Thyroid gland (tissue), 4 donors: ENCODE measurements at regions not wholly inside any gene's neighbourhood (a gene's known extent, or its start where the extent isn't known, plus 50 kb on each side); places are given as distances from the start of the nearest gene placed in this dataset. TPM values are rescaled to one million over a fixed set of nuclear protein-coding genes. Genes with fewer than 3 reads are reported as not detected.

Source experiments
- DNase-seq, 2 donors: peaks; one replicate each; pipeline ENCODE4 v3.0.0-alpha.2; 2019
- H3K27ac ChIP-seq, 3 donors: fragments of 200-600 bp; sonication (generic); 1 replicate in 2 of 3; 2 replicates in 1 of 3; pipeline ENCODE4 v1.5.1; 2016 to 2019; ENCODE audit warnings: mild to moderate bottlenecking in 1 of 3, moderate library complexity in 1 of 3
- H3K27me3 ChIP-seq: fragments of 200-600 bp; sonication (generic); one replicate; pipeline ENCODE4 v1.5.1; 2019
- H3K36me3 ChIP-seq, 2 donors: fragments of 200-600 bp; sonication (generic); one replicate each; pipeline ENCODE4 v1.5.1; 2016 to 2019
- H3K4me1 ChIP-seq, 2 donors: fragments of 200-600 bp; sonication (generic); one replicate each; pipeline ENCODE4 v1.5.1; 2017 to 2019
- H3K4me3 ChIP-seq, 3 donors: fragments of 200-600 bp; sonication (generic); replicated peaks in 1 of 3; 1 replicate in 2 of 3; 2 replicates in 1 of 3; pipeline ENCODE4 v1.5.1; 2016; ENCODE audit warnings: mild to moderate bottlenecking in 1 of 3
- H3K9me3 ChIP-seq: fragments of 200-600 bp; sonication (generic); one replicate; pipeline ENCODE4 v1.5.1; 2017
- POLR2A ChIP-seq, 2 donors: fragments of 450-650 bp; IDR thresholded peaks; one replicate each; pipeline ENCODE4 v1.6.1; 2017; ENCODE audit warnings: antibody characterized with exemption in 2 of 2, mild to moderate bottlenecking in 2 of 2, moderate library complexity in 1 of 2
- WGBS, 2 donors: methylation state at CpG; one replicate each; pipeline ENCODE4 v1.1.5; 2017; 5-methylcytosine and 5-hydroxymethylcytosine counted together
- intact Hi-C: fragments of 100-400 bp; cut with DNase I; formaldehyde crosslinking; loops from one replicate; pipeline ENCODE4 v1.15.1; 2023
- small RNA-seq: library from RNA; depleted of rRNA; stranded (forward); fragments of <200 nt; gene quantifications from one replicate; pipeline ENCODE3, GENCODE V24; 2016
- TF ChIP-seq, protein P1 (sequence below), 6 experiments: fragments of 200-600 bp in 3 of 6; fragments of 450-650 bp in 3 of 6; sonication (generic) in 3 of 6; IDR thresholded peaks; one replicate each; pipeline ENCODE4 v1.5.1; 2016 to 2019; ENCODE audit warnings: antibody characterized with exemption in 6 of 6, mild to moderate bottlenecking in 2 of 6, inconsistent platforms in 1 of 6, moderate library complexity in 1 of 6

DNA sequence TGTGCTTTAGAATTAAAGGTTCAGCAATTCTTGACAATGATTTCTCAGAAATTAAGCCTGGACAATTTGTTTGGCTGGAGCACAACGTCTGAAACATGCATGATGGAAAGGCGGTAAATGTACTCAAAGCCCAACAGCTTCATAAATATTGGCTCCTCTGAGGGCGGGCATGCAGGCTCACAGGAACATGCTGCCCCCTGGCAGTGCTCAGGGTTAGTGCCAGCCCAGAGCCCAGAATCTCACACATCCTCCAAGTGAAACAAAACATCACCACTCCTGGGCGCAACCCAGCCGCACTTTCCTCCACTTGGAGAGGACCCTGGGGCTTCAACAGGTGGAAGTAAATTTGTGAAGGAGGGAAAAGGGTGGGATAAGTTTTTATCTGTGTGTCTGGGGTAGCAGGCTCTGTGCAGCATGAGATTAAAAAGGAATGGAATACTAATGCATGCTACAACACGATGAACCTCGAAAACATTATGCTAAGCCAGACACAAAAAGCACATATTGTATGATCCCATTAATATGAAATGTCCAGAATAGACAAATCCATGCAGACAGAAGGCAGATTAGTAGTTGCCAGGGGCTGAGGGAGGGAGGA, 54.1 kb upstream of the PTPRT start:
- H3K27ac ChIP-seq: no peak overlapping the region
- no peaks in the 10 kb centered on the region for H3K9me3 ChIP-seq
- H3K36me3 ChIP-seq: no peaks in the 10 kb centered on the region
- no peaks in the 10 kb centered on the region for H3K4me1 ChIP-seq
- H3K27me3 ChIP-seq: no peaks in the 10 kb centered on the region
- no peak for DNase-seq
- 45 to 55% methylated on average over 7 of the region's 7 CpGs for WGBS, 2 donors
- no peak overlapping the region for H3K4me3 ChIP-seq
- intact Hi-C loops: no loop called here
- TF ChIP-seq POLR2A (IDR thresholded peaks at IDR 0.05): no peak
- TF ChIP-seq, protein P1, sequence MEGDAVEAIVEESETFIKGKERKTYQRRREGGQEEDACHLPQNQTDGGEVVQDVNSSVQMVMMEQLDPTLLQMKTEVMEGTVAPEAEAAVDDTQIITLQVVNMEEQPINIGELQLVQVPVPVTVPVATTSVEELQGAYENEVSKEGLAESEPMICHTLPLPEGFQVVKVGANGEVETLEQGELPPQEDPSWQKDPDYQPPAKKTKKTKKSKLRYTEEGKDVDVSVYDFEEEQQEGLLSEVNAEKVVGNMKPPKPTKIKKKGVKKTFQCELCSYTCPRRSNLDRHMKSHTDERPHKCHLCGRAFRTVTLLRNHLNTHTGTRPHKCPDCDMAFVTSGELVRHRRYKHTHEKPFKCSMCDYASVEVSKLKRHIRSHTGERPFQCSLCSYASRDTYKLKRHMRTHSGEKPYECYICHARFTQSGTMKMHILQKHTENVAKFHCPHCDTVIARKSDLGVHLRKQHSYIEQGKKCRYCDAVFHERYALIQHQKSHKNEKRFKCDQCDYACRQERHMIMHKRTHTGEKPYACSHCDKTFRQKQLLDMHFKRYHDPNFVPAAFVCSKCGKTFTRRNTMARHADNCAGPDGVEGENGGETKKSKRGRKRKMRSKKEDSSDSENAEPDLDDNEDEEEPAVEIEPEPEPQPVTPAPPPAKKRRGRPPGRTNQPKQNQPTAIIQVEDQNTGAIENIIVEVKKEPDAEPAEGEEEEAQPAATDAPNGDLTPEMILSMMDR (IDR thresholded peaks at IDR 0.05): no peak

DNA sequence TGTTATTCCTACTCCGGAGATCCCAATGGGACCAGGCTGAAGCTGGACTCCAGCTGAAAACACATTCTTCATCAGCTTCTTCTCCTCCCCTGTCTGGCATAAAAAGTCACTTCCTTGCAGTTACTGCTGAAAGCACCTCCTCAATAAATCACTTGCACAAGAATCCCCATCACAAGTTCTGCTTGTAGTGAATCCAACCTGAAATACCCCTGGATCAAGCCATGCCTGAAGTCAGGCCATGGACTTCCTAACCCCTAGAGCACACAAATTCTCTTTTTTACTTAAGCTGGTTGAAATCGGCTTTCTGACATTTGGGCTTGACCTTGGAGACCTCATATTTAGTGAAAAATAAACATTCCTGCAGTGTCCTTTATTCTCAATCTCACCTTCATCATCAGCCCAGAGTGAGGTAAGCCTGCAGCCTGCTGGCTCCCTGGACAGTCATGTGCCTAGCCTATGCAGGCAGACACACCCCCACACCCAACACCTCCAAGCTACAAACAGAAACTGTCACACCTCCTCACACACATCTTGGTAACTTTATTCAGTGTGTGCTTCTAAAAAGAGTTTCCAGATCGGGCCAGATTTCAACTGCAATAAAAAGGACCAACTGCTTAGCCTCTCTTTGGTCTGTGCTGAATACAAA, 51.5 kb upstream of the PTPRT start:
- no peaks in the 10 kb centered on the region for H3K27me3 ChIP-seq
- intact Hi-C loops: no loop called here
- H3K4me1 ChIP-seq: no peaks in the 10 kb centered on the region
- 76 to 78% methylated on average over 3 of the region's 3 CpGs for WGBS, 2 donors
- no peaks in the 10 kb centered on the region for H3K36me3 ChIP-seq
- no peaks in the 10 kb centered on the region for H3K9me3 ChIP-seq
- no peak overlapping the region for H3K4me3 ChIP-seq
- no peak overlapping the region for H3K27ac ChIP-seq
- TF ChIP-seq, protein P1 (IDR thresholded peaks at IDR 0.05): no peak
- TF ChIP-seq POLR2A (IDR thresholded peaks at IDR 0.05): no peak
- no peak for DNase-seq

Small RNA genes lying in the stretch of these regions (small RNA-seq; reads per million reads assigned to genes)
- gene RF00426: not detected
